Inflammatory macrophage treated with lipopolysaccharide for 4 hours (primary cell): ENCODE measurements at regions not wholly inside any gene's neighbourhood (a gene's known extent, or its start where the extent isn't known, plus 50 kb on each side); places are given as distances from the start of the nearest gene placed in this dataset.

Experiments
- DNase-seq: peaks from one replicate; pipeline ENCODE4 v3.0.0-alpha.2; 2020

GRCh38 chr18:53747210-53747609 is 477.3 kb downstream of the MBD2 start:
- DNase-seq = no peak

GRCh38 chr18:53745986-53746385 is 478.5 kb downstream of the MBD2 start:
- DNase-seq = no peak

GRCh38 chr18:53745224-53745967 is 479.1 kb downstream of the MBD2 start:
- no peak for DNase-seq

- no peak for DNase-seq
Observed at GRCh38 chr18:53739700-53740099, 484.8 kb downstream of the MBD2 start.

- no peak for DNase-seq
Observed at GRCh38 chr18:53735526-53735925, 488.9 kb downstream of the MBD2 start.

- DNase-seq = no peak
Observed at GRCh38 chr18:53715243-53715853, 509.1 kb downstream of the MBD2 start.

GRCh38 chr18:53710080-53710479 is 514.4 kb downstream of the MBD2 start:
- DNase-seq = no peak

GRCh38 chr18:53702480-53702879 is 522.0 kb downstream of the MBD2 start:
- no peak for DNase-seq

- no peak for DNase-seq
Observed at GRCh38 chr18:53701697-53702096, 522.8 kb downstream of the MBD2 start.

GRCh38 chr18:53698907-53699306 is 525.6 kb downstream of the MBD2 start:
- DNase-seq = peak; percentile 4

- no peak for DNase-seq
Observed at GRCh38 chr18:53689886-53690285, 534.6 kb downstream of the MBD2 start.

GRCh38 chr18:53686965-53687364 is 537.5 kb downstream of the MBD2 start:
- no peak for DNase-seq

GRCh38 chr18:53682796-53683195 is 541.7 kb downstream of the MBD2 start:
- DNase-seq = no peak

- DNase-seq = no peak
Observed at GRCh38 chr18:53677480-53677879, 547.0 kb downstream of the MBD2 start.

GRCh38 chr18:53665701-53666100 is 558.8 kb downstream of the MBD2 start:
- DNase-seq = no peak

- no peak for DNase-seq
Observed at GRCh38 chr18:53664575-53664974, 559.9 kb downstream of the MBD2 start.

- DNase-seq = no peak
Observed at GRCh38 chr18:53660306-53660705, 564.2 kb downstream of the MBD2 start.

- DNase-seq = no peak
Observed at GRCh38 chr18:53657257-53657656, 567.2 kb downstream of the MBD2 start.

GRCh38 chr18:53649621-53650020 is 574.8 kb downstream of the MBD2 start:
- DNase-seq = no peak

- no peak for DNase-seq
Observed at GRCh38 chr18:53644799-53645471, 579.5 kb downstream of the MBD2 start.

GRCh38 chr18:53639687-53640086 is 584.8 kb downstream of the MBD2 start:
- no peak for DNase-seq

- DNase-seq = no peak
Observed at GRCh38 chr18:53629337-53629736, 595.1 kb downstream of the MBD2 start.

GRCh38 chr18:53625997-53626599 is 598.4 kb downstream of the MBD2 start:
- DNase-seq = no peak

GRCh38 chr18:53610957-53611356 is 613.5 kb downstream of the MBD2 start:
- DNase-seq = no peak
